GM19372 (cell line): ENCODE measurements at regions not wholly inside any gene's neighbourhood (a gene's known extent, or its start where the extent isn't known, plus 50 kb on each side); places are given as distances from the start of the nearest gene placed in this dataset.

Experiments
- ATAC-seq: cut with Tn5 transposase; IDR thresholded peaks from one replicate; pipeline ENCODE4 v1.9.1; 2021; ENCODE audit warnings: mild to moderate bottlenecking, low read depth, moderate library complexity; ENCODE audit not compliant: unreplicated experiment

DNA sequence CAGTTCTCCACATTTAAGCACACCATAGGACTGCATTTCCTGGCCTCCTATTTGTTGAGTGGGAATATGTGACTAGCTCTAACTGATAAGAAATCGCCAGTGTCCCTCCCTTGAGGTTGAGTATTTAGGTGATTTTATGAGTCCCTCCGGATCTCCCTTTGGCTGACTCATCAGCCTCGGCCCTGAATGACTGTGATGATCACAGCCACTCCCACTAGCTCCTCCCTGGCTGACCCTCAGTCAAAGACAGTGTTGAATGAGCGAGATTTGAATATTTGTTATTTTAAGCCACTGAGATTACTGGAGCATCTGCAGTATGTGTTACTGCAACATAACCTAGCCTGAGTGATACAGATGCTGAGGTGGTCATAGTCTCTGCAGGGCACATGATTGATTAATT is 515.3 kb downstream of the EPHB1 start:
- no peak for ATAC-seq

DNA sequence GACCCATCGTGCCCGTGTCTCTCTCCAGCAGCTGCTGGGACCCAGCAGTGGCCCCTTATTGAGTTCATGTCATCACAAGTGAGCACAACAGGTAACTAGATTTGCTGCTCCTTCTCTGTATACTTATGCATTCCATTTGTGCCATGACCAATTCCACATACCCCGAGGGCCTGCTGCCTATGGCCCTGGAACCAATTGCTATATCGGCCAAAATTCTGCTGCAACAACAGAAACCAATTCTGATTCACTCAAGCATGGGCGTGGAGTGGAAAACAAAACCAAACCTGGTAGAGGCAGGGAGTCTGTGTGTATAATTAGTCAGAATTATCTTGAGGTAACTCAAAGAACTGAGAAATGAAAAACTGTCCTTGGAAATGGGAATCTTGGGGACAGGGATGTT is 516.6 kb downstream of the EPHB1 start:
- ATAC-seq = no peak

DNA sequence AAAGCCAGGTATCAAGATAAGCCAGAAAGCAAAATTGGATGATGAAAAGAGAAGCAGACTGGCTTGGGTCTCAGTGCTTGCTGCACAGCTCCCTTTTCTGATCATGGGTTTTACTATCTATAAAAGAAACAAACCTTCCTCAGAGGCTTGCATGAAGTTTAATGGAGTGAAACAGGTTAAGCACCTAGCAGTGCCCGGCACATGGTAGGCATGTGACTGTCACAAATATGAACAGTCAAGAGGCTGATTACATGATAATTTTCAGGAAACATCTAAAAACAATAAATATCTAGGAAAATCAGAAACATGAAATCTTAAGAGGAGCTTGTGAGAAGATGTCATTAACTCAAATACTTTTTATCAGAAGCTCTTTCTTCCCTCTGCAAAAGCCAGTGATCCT is 519.2 kb downstream of the EPHB1 start:
- no peak for ATAC-seq

DNA sequence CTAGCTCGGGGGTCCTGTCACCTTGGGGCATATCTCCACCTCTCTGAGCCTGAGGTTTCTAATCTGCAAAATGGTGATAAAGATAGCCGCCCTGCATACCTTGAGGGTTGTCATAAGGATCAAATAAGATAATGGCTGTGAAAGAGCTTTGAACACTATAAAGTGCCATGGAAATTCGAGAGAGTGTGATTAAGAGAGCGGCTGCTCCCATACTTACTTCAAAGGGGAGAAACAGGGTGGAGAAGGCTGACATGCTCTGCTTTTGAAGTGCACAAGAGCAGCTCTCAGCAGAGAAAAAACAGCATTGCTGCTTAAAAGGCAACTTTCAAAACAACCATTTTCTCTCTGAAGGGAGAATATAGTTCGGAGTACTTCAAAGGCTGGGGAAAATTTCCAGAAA is 529.2 kb downstream of the EPHB1 start:
- ATAC-seq = no peak

DNA sequence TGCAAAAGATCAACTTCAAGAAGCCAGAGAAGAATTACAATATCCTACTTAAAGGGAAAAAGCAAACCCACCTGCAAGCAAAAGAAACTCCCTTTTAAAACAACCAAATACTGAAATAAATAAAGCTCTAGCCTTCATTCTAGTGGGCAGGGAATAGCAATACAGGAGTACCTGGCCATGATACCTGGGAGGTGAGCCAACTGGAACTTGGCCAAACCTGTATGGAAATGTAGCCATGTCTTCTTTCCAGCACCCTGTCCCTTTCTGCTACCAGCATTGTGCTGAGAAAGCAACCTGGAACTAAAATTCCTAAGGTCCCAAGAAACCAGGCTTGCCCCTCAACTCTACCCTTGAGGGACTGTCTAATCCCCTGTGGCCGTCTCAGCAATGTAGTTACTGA is 530.0 kb downstream of the EPHB1 start:
- ATAC-seq = no peak

DNA sequence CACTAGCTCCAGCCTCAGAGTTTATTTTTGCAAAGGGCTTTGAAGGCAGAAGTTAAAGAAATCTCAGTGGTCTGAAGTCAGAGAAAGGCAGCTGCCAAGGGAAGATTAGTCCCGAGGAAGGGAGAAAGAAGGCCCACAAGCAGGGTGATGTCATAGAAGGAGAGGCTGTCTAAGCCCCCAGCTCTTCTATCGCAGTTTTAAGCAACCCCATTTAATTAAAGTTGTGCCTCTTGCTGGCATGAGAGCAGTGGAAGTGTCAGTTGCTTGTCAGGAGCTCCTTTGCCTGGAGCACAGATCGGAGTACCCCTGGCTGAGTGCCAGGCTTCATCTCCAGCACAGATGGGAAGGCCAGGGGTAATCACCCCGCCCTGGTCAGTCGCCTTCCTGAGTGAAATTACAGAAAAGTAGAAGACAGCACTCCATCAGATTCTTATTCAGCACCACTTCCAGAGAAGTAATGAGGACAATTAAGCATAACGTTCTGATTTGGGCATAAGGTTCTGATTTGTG is 530.7 kb downstream of the EPHB1 start:
- ATAC-seq = no peak

DNA sequence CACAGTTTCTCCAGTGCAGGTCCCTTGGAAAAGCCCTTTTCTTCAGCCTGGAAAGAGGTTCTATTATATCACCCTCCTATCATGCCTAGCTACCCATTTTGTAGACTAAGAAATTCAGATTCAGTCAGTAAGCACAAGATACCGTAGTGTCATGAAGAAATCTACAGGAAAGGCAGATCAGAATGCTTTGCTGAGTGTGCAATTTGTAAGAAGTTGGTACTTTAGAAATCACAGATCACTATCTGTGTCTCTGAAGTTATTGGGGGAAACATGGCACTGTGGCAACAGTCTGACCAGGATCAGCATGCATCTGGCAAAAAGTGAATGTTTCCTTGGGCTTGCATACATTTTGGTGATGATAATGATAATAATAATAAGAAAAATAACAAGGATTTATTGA is 531.8 kb downstream of the EPHB1 start:
- no peak for ATAC-seq

DNA sequence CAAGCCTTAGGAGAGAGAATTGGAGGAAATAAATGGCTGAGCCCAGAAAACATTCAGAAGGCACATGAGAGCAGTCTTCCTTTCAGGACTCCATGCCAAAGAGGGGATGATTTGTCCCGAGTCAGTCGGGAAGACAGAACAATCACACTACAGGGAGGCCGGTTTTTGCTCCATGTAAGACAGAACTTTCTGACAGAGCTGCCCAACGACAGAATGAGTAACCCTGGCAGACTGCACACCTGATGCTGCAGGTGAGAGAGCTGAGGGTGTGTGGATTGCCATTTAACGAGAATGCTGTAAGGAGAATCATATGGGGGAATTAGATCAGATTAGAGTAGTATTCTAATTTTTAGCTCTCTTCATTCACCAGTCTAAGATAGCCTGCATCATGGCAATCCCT is 533.0 kb downstream of the EPHB1 start:
- no peak for ATAC-seq

DNA sequence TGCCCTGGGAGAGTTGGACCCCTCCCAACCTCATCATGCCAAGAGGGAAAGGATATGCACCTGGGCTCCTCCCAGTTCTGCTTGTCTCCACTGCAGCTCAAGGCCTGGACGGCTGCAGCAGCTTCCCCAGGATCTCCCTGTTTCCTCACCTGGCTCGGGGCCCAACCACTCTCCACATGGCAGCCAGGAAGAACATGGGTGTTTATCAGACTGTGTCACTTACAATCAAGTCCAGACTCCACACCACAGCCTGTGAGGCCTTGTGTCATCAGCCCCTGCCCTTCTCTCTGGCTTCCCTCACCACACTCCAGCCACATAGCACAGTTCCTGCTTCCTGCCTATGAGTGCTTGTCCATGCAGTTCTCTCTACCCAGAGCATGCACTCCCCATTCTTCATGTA is 534.4 kb downstream of the EPHB1 start:
- no peak for ATAC-seq

DNA sequence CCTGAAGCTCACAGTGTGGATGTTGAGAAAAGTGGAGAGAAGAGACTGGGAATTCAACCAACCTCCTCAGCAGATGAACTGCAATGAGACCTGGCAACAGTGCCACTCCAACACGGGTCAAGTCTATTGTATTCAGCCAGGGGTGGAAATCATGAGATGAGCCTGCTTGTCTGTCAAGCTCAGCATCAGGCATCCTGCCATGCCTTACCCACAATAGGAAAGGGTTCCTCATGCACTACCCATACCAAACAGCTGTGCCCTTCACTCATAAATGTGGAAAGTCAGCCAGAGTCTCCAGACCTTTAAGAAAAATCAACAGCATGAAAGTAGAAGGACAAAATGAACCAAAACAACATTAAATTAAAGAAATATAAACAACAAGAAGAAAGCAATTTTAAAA is 542.1 kb downstream of the EPHB1 start:
- ATAC-seq = no peak

DNA sequence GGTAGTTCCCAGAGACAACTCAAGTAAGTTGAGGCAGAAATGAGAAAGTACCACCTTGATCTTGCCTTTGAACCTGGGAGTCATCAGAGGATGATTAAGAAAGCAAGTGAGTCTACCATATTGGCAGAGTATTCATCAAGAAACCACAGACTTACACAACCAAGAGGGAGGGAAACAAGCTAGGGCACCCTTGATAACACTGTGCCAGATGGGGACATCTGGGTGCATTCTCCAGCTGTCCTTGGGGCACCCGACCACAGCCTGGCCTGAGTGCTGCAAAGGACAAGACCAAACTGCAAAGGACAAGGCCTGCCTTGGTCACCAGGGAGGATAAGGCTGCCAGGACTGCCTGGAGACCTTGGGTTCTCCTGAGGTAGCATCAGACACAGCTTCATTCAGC is 553.6 kb downstream of the EPHB1 start:
- ATAC-seq = no peak

DNA sequence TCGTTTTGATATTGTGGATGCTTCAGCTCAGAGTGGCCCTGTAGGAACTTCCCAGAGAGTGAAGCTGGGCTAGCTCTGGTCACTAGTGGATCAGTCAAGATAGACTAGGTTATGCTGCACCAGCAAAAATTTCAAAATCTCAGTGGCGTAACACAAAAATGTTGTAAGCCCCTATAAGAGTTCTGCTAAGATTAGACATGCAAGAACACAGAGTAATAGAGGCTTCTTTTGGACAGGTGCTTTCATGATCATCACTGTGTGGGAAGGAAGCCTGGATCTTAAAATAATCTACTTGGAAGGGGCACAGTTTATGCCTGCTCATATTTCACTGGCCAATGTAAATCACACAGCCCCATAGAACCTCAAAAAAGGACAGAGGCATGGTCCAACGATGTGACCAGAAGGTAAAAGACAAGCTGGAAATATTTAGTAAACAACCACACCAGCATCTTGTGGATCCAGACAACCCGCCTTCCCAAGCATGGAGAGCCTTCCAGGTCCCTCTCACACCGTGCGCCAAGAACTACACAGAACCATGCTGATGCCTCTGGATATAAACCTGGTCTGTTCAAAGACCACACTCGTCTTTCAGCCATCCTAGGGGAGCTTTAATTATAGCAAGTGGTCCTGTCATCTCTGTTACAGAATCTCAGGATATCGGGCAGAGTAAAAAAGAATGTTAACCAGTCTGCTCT is 554.3 kb downstream of the EPHB1 start:
- ATAC-seq = no peak

DNA sequence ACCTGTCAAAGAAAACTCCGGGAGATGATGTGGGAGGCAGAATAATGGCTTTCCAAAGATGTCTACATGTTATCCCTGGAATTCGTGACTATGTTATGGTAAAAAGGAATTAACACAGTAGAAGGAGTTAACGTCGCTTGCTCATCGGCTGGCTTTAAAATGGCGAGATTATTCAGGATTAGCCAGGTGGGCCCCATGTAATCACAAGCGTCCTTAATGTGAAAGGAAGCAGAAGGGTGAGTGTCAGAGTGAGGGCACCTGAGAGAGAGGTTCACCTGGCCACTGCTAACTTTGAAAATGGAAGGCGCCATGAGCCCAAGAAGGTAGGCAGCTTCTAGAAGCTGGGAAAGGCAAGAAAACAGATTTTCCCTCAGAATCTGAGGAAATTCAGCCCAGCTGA is 557.2 kb downstream of the EPHB1 start:
- no peak for ATAC-seq

DNA sequence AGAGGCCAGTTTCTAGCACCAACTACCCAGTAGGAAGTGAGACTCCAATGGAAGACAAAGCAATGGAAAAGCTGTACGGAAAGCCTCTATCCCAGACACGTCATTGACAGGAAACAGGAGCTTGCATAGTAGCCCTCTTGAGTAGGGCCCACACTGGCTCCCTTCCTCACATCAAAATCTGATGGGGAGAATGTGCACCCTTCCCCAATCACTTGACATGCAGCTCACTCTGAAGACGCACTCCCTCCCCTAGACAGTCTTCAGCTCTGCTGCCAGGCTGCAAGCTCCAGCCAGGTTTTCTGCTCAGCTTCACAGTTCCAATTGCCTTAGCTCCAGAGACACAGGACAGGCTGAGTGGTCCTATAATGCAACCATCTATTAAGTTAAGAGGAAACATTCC is 567.8 kb downstream of the EPHB1 start:
- no peak for ATAC-seq

DNA sequence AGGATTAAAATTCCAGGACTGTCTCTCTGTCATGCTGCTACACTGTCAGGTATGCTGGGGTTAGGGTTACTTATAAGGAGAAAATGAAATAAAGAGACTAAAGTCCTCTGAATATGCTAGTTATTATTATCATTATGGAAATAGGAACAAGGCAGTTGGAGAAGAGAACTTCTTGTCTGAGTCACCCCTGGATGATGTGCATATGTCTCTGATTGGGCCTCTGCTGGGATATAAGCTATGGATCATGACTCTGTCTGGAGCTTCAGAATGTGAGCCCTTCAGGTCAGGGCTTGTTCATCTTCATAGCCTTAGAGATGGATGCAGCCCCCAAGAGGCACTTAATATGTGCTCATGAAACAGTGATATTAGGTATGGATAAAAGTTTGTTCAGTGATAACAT is 569.6 kb downstream of the EPHB1 start:
- ATAC-seq = no peak

DNA sequence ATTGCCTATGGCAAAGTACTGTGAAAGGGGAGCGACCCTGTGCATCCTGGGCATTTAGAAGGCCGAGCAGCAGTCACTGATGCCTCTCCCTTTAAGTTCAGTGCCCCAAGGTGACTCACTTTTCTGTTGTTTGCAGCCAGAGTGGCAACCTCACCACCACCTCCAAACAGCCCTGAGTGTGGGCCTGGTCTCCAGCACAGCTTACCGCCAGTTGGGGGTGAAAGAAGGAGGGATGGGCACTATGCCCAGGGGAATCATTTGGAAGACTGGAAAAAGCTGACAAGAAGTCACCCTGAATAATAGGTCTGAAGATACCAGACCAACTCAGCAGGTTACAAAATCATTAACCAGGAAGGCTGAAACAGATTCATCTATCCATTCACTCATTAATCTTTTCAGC is 571.8 kb downstream of the EPHB1 start:
- no peak for ATAC-seq

DNA sequence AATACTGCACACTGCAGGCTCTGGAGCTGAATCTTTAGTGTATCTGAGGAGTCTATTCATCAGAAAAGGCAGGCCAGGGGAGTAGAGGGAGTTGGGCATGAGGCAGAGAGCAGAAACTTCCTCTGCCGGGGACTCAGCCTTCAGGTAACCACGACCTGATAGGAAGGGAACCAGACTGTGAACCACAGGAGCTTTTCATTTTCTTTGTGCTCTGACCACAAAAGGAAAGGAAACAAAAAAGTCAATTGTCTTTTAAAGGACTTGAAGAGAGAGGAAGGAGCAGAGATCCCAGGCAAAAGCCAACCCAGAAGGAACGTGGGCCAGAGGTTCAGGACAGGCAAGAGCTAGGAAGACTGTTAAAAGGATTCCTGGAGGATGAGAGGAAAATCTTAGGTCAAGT is 573.3 kb downstream of the EPHB1 start:
- no peak for ATAC-seq

DNA sequence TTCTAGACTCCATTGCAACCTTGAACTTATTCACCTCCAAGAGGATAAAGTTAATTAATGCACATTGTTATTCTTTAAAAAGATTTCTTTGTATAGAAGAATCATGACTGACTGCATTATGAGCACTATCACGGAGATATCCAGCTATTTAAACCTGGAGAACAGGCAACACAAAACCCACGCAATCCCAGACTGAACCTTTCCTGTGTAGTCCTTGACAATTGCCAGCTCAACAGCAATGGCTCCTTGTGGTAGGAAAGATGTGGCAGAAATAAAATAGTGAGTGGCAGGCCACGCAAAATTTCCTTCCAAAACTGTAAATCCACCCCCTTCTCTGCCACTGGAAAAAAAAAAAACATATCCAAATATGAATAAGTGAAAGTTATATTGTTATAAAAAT is 573.7 kb downstream of the EPHB1 start:
- ATAC-seq = no peak

DNA sequence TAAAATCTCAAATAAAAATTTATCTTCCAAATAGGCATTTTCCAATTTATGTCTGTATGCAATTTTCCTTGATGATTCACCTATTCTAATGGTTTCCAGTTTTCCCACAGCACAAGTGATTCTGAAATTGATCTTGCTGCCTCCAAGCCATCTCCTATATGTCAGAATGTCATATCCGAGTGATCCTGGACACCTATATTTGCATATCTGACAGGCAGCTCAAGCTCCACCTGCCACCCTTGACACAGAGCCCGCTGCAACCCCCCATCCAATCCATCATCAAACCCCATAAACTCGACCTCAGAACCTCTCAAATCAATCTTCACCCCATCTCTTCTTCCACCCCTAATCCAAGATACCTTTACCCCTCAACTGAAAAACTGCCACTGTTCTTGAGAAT is 579.5 kb downstream of the EPHB1 start:
- ATAC-seq = no peak

DNA sequence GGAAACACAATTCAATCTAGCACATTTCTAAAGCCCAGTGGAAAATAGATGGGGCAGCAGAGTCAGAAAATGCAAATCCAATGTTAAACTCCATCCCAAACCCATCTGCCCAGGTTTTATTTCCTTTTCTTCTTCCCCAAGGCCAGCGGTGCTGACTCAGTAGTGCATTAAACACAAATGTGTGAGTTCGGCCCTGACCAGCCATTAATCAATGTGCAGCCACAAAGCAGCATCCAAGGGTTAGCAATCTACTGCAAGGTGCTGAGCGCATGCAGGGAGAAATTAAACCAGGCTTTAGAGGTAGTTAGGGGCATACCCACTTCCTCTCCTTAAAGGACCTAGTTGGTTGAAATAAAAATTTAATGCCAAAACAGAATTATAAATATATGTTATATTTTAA is 583.3 kb upstream of the PPP2R3A start:
- no peak for ATAC-seq

DNA sequence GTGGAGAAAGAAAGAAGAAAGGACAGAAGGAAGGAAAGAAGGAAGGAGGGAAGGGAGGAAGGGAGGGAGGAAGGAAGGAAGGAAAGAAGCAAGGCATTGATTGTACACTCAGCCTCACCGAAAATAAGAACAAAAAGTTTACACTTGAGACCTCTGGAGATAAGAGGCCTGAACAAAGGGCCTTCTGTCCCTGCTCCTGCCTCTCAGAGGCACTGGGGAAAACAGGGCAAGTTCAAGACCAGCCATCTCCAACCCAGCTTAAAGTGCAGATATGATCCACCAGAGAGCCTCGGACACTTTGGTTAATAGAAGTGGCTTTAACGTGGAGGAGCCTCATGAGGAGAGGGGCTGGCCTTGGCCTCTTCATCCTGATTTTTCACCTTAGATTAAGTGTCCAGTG is 582.9 kb upstream of the PPP2R3A start:
- no peak for ATAC-seq

DNA sequence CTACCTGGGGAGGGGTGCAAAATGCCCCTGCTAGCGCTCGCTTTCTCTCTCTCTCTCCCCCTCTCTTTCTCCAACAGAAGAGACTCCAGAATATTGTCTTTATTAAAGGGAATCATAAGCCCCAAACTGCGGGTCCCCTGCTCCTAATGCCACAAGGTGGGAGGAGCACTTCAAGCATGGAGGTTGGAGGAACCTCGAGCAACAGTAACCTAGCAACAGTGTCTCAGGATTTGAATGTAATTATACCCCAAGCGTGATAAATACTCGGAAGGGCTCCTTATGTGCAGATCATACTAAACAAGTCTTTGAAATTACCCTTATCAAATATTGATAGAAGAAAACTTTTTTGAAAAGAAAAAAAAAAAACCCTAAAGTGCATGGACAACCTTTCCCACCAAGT is 582.2 kb upstream of the PPP2R3A start:
- no peak for ATAC-seq

DNA sequence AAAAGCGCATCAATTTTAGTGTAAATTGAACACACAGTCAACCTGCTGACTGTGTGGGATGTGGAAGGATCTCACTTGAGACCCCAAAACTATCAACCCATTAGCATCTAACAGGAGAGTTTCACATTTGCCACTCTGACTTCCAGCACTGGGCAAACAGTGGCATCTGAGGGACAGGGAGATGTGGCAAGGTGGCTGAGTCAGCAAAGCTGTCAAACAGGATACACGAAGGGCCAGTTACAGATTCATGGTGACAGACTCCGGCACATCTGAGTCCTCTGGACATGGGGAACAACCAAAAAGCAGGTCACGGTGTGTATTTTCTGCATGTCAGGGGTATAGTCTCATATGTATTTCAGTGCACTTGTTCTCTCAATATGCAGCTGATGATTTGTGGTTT is 573.4 kb upstream of the PPP2R3A start:
- no peak for ATAC-seq
